GM21723 (cell line): ENCODE measurements at regions not wholly inside any gene's neighbourhood (a gene's known extent, or its start where the extent isn't known, plus 50 kb on each side); places are given as distances from the start of the nearest gene placed in this dataset.

Experiments used
- ATAC-seq: cut with Tn5 transposase; IDR thresholded peaks from one replicate; pipeline ENCODE4 v1.9.1; 2021; ENCODE audit warnings: mild to moderate bottlenecking, moderate library complexity; ENCODE audit not compliant: unreplicated experiment

DNA sequence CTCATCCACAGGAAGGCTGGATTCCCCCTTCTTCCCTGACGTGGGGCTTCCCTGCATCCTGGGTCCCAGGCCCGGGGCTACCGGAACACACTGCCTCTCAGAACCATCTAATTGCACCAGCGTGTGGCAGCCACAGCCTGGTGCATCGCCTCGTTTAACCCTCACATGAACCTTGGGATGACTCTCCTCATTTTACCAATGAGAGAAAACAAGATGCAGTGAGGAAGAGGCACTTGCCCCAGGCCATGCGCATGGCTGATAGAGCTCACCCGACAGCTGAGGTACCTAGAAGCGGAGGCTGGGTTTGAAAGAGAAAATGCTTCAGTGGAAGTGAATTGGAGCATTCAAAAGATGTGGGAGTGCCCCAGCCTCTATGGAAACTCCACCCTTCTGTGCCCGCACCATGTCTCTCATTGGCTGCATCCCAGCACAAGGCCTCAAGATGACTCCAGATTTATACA, 162.3 kb downstream of the KATNIP start:
- ATAC-seq, result no peak

DNA sequence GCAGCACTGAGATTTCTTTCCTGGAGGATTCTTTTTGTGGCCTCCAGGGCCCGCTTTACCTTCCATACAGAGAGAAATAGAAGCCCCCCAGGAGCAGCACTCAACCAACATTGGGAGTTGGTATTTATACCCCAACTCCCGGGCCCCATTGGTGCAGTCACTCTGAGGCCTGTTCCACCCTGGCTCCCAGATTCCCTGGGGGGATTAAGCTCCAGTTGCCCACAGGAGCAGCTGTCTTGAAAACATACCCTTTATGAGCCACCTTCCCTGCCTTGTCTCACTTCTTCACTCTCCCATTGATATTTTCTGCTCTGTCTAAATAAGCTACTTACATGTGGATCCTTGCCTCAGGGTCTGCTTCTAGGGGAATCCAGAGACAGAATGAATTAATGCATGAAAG, 167.8 kb downstream of the KATNIP start:
- no peak for ATAC-seq

DNA sequence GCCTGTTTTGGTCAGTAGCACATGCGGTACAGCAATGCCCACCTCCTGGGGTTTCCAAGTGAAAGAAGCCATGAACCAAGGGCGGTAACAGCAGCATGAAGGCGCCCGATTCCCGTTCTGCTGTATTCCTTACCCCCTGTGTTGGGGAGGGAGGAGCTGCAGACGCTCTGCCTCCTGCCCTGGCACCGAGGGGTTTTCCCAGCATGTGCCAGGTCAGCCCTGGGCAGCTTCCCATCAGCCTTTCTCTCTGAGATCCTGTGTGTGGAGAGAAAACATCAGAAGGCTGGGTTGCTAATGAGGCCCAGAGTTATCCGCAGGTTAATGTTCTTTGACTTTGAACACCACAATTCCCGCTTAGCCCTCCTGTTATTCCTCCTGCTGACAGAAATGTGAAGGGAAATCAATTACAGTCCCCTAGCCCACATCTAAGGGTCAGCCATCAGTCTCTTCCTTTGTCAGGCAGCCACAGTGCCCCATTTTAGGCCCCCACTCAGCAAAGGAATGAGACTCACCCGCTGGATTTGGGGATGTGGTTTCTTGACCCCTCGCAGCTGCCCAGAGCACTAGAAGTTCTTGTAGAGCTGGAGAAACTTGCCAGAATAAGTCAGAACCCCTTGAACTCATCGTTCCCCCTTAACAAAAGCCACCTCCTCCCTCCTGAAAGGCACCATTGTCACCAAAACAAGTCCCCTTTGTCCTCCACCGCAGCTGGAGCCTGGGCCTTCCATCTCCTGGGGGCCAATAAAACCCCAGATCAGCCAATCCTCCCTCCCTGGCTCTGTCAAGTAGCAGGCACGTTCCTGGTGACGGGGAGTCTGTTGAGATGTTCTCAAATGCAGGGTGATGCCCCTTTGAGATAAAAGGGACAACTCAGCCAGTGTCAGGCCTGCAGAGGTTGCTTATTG, 168.5 kb downstream of the KATNIP start:
- ATAC-seq, result no peak

DNA sequence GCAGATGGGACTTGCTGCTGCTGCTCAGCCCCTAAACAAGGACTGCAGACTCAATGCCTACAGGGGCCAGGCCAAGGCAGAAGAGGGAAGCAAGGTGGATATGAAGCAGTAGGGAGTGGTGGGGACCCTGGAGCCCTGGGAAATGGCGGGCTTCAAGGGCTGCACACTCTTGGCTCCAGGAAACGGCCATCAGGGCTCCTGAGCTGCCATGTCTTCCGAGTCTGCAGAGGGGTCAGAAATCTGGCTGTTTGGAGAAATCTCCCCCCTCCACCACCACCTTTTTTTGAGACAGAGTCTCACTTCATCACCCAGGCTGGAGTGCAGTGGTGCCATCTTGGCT, 169.1 kb downstream of the KATNIP start:
- no peak for ATAC-seq

DNA sequence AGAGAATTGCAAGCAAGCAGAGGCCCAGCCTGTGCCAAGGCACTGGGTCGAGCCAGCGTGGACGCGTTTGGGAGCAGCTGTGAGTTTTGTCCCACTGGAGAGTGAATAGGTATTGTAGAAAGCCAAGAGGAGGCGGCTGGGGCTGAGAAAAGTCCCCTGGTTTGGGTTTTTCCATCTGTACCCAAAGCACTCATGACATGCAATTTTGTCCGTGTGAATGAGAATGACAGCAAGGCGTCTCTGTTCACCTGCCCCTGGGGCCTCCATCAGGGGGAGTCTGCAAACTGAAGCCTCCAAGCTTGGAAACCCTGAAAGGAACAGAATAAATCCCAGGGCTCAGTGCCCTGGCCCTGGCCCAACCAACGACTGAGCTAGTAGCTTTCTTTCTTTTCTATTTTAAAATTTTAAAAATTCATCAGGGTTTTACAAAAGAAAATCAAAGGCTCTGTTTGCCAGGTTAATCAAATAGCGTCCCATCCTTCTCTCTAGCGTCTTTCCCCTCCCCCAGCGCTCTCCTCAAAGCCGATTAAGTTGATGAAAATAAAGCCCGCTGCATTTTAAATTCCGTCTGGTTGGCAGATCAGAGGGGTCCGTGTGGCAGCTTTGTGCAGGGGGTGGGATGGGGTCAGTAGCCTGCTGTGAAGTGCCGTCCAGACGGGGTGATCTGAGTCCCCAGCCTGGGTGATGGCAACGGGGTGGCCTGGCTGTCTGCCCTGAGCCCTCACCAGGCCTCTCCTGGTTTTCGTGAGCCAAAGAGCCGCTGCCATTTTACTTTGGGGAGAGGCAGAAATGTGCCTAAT, 171.0 kb downstream of the KATNIP start:
- ATAC-seq, result no peak

DNA sequence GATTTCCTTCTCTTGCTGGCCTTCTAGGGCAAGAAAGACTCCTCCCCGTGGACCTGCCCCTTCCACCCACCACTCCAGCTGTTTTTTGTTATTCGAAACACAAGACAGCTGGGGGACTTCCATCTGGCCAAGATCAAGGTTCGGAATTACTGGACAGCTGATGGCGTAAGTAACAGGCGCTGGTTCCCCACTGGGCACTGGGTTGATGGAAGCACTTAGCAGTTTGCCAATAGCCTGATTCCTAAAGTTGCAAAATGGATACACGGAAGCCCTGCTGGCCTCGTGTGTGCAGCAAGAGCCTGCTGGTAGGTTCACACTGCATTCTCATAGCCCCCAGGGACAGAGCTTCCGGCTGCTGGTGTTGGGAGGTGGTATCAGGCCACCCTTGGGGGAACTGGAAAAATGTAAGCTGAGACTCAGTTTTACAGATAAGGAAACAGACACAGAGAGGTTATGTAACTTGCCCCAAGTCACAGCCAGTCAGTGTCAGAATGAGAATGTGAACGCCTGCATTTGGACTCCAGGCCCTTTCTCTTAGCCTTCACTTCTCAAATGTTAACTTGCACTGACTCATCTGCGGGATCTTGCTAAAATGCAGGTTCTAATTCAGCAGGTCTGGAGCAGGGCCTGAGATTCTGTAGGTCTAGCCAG, 171.7 kb downstream of the KATNIP start:
- no peak for ATAC-seq

DNA sequence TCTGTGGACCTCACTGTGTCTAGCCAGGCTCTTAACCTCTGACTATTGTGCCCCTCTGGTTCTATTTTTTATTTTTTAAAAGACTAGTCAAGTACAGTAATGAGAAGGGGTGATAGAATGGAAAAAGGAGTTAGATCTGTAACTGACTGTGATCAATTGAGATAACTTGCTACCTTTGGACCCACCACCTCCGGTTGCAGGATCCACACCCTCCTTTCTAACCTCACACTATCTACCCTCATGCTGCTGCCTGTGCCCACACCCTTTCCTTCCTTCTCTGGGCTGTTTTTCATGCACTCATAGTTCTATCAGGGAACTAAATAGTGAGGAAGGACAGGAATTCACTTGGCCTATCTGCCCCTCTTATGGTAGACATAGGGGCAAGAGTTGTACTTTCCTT, 172.3 kb downstream of the KATNIP start:
- no peak for ATAC-seq

DNA sequence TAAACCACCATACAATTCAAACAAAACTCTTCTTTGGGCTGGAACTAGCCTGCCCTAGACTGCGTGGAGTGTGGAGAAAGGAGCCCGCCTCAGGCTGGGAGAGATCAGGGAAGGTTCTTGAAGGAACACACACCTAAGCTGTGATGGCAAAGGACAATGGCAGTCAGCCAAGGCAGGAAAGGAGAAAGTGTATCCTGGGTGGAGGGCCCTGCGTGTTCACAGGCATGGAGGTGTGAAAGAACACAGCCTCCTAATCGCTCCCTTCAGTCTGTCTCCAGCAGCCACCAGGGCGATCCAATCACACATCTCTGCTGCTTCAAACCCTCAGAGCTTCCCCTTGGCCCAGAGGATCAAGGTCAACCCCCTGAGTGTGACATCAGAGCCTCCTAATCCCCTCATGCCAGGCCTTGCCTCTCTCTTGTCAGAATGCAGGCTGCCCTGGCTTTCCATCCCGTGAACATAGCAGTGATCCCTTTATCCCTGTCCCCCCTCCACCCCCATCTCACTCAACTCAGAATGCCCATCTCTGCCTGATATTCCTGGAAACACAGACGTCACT, 173.0 kb downstream of the KATNIP start:
- ATAC-seq, result no peak

DNA sequence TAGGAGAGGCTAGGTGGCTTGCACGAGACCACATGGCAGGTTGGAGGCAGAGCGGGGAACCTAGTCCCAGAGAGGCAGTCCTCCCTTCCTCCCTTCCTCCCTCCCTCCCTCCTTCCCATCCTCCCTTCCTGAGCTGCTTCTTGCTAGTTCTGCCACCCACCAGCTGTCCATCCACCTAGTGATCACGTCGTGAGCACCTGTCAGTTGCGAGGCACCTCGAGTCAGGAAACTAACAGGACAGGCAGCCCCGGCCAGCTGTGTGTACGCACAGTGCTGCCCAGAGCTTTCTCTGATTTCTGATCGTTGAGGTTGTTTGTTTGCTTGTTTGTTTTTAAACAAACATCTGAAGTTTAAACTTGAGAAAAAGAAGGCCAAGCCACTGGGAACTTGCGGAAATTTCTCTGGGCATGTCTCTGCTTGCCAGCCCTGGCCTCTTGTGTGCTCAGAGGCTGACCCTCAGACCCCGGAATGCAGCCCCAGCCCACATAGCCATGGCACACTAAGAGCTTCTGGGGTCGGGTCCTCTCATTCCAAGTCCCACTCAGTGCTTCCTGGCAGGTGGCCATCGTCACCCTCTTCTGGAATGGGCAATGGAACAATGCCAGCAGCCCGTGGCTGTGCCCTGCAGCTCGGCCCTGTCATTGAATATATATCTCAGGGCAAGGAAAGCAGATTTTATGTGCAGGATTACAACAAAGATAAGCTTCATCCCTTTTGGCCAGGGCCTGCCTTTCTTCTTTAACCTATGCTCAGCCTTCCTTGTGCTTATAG, 174.0 kb downstream of the KATNIP start:
- ATAC-seq, result no peak

DNA sequence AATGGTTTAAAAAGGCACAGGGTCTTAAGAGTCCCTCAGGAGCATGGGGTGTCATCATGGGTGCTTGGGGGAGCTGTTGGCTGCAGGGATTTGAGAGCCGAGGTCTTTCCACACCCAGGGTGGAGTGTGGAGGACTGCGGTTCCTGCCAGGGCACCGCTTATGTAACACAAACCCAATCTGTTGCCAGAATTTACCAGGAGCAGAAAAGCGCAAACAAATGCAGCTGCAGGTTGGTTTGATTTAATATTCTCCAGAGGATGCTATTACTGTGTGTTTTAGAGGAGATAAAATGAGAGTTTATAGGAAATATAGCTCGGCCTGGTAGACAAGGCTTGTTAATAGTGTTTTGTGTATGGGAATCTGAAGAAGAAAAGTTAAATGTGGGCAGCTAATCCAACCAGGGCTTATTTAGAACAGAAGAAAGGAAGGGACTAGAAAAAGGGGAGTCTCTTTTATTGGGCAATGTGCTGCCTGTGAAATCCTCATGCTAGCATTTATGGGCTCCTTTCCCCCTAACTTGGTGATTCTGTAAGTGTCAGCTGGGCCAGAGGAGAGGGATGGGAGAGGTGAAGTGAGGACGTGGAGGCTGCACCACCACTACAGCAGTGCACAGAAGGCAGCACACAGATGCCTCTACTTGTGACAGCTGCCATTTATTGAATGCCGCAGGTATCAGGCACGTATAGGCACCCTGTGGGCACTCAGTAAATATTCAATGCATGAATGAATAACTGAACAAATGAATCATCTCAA, 174.7 kb downstream of the KATNIP start:
- ATAC-seq, result no peak

DNA sequence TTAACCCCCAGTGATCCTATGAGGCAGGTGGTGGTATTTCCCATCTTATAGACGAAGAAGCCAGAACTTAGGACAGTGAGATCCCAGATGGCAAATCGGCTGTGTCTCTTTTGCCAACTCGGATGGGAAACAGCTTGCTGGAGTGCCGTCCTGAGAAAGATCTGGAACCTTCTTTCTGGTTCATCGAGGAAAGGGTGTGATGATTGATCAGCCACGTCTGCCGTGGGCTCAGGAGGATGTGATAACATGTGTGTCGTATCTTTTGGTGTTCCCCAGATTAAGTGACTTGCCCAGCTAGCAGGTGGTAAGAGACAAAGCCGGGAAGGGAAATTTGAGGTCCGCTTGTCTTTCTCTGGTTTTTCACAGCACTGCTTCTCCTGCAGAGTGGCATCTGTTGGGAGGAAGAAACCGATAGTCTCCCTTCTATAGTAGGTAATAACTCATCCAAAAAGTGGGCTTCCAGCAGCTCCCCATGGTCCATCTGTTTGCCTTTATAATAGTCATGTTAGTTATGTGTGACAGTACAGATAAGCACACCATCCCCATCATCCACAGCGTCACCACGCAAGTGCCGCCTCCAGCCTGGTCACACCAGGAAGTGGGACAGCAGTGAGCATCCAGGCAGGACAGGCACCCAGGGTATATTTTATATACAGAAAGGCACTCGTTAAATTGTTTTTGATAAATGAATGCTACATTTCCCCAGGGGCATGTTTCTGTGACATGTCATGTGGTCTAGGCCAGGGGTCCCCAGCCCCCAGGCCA, 175.5 kb downstream of the KATNIP start:
- ATAC-seq, result no peak

DNA sequence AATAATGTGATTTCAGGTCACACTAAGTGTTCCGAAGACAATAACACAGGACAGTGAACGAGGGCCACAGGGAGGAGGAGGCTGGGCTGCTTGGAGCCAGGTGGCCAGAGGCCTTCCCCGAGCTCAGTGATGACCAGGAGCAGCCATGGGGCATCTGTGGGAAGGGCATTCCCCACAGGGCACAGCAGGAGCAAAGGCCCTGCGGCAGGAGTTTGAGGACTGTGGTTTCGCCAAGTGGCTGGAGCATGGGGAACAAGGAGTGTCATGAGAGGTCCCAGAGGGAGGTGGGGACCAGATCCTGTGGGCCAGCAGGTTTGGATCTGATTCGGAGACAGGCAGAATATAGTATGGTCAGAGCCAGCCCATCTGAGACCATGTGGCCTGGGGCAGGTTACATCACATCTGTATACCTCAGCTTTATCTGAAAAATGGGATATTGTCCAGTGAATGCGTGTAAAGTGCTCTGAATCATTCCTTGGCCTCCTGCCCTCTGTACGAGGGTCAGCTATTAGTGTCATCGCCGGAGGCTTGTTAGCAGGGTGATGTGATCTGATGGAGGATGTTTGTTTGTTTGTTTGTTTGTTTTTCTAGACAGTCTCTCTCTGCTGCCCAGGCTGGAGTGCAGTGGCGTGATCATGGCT, 176.8 kb downstream of the KATNIP start:
- no peak for ATAC-seq

DNA sequence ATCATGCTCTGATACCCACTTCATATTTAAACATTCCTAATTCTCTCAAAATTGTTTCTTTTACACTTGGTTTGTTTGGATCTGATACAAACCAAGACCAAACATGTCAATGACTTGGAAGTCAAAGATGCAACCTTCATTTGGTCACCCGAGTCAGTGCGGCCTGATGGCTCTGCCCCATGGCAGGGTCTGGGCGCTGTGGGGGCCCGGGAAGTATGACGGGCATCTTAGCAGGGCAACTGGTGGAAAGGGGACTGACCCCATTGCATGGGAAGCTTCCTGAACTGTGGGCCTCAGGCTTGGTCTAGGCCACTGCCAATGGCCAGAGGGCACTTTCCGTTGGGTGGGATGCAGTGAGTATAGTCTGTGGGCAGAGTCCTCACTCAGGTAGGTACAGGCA, 178.0 kb downstream of the KATNIP start:
- no peak for ATAC-seq

DNA sequence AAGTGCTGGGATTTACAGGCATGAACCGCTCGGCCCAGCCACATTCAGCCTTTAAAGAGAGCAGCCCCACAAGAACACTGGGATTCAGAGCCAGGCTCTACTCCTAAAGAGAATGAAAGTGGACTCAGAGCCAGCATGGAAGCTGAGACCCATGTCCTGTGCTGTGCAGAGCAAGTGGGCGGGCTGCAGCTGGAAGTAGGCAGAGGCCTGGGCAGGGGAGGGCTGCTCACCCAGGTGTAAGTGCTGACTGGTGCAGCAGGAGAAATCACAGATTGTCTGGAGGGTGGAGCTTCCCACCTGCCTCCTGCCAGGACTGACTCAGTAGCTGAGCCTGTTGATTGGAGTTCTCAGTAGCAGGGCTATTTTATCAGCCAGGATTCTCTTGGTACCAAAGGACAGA, 178.7 kb downstream of the KATNIP start:
- ATAC-seq, result no peak

DNA sequence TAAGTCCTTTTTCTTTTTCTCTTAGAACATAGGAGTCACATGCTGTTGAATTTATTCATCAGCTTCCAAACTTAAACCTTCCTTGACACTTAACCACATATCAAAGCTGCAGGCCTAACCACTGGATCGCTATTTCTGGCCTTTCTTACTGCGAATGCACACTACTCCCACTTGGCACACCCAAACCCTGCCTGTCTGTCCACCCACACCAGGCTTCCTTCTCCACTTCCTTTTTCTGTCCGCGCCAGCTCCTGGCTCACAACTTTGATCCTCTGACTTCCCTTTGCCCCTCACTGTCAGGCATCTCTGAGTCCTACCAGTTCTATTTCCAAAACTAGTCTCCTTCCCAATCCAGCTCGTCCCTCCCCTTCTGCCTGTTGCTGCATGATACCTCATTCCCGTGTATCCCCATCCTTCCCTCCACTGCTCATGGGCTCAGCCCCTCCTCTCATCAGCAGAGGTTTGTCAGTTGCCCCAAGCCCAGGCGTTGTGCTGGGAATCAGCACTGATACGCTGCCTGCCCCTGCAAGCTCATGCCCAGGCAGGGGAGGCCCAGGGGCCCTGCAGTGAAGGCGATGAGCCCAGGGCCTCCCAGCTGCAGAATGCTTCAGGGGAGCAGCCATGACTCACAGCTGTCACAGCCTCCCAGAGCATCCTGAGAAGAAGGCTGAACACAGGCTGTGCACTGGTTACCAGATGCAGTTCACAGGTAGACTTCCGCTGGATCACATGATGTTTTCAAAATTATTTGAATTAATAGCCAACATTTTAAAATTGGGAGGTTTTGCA, 179.8 kb downstream of the KATNIP start:
- ATAC-seq, result no peak

DNA sequence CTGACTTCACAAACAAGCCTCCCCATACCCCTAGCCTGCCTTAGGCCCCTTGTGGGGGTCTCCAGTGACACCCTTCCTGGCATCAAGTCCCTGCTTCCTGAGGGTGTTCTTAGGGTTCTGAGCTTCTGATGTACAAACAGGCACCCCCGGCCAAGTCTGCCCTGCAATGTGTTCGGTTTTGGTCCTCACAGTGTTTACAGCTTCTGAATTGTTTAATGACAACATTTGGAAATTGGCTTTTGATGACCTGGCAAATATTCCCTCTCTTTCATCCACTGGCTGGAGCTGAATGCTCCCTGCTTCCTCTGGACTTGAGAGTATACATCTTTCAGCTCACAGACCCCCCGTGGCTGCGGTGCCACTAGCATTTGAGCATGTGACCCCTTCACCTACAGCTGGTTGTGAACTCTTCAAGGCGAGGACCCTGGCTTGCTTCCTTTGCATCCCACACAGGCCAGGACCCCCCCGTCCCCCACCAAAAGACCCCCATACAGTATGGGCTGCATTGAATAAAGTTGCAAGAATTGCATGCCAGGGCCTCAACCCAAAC, 180.8 kb downstream of the KATNIP start:
- ATAC-seq, result no peak

DNA sequence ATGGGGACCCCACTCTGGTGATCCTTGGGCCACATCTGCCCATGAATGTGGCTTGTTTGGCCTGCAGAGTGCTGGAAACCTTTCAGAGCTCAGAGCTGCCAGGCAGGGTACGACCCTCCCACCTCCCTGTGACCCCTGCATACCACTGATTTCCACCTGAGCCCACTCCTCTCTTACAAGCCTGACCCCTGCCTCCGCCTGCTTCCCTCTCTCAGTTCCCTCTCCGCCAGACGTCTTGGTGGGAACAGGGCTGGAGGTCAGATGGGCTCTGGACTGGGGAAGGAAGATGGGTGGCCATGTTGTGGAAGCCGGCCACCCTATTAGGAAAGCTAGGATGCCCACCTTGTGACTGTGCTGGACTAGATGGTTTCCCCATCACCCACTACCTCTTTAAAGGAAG, 185.1 kb downstream of the KATNIP start:
- no peak for ATAC-seq

DNA sequence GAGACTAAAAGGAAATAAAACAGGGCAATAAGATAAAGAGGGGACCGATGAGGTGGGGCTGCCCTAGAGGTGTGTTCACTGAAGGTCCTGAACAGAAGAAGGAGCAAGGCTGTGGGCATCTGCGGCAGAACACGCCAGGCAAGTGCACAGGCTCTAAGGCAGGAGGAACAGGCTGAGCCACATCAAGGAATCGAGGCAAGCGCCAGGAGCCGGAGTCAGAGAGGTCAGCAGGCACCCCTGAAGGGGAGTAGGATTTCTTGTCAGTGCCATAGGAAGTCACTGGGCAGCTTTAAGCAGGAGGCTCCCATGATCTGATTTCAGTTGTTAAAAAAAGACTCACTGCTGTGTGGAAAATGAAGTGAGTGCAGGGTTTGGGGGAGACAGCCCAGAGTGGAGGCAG, 186.5 kb downstream of the KATNIP start:
- no peak for ATAC-seq
